HG03521 (cell line): ENCODE measurements at regions not wholly inside any gene's neighbourhood (a gene's known extent, or its start where the extent isn't known, plus 50 kb on each side); places are given as distances from the start of the nearest gene placed in this dataset.
"Not testable (repeated sequence)": the region's sequence is repeated elsewhere in the genome, so short reads cannot be mapped to it uniquely, and the experiment has no call there.

Experiments
- ATAC-seq: cut with Tn5 transposase; IDR thresholded peaks from one replicate; pipeline ENCODE4 v1.9.1; 2021; ENCODE audit warnings: mild to moderate bottlenecking, moderate library complexity; ENCODE audit not compliant: unreplicated experiment

DNA sequence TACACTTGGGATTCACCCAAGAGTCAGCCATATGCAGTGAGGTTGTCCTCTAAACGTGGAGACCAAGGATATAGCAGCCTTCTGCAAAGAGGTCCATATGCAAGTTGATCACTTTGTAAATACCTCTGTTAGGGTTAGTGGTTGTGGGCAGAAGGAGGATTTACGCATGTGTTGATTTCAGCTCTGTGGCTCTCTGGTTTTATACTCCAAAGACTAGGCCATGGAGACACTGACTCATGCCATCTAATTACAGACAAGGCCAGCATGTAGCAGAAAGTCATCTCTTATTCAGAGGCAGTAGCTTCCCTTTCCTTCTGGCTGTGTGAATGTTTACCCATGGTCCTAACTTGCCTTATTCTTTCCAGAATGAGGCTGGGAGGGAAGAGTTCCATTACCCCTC is 140.9 kb upstream of the GOLGA6L4 start:
- ATAC-seq, result not testable (repeated sequence)

DNA sequence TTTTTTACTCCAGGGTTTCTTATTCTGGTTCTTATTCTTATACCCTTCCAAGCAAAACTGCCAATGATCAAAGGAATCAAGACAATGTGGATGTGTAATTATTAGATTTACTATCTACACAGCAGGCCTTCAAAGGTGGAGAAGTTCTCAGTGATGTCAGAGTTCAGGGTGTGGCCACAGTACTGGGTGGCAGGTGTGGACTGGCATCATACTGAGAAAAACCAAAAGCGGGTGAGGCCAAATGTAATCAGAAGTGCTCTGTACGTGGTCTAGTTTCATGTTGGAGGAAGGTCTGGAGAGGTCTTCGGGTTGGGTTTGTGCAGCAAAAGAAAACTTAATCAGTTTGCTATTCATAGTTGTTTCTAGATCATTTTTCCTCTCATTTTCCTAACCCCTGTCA is 138.5 kb upstream of the GOLGA6L4 start:
- ATAC-seq, result not testable (repeated sequence)

DNA sequence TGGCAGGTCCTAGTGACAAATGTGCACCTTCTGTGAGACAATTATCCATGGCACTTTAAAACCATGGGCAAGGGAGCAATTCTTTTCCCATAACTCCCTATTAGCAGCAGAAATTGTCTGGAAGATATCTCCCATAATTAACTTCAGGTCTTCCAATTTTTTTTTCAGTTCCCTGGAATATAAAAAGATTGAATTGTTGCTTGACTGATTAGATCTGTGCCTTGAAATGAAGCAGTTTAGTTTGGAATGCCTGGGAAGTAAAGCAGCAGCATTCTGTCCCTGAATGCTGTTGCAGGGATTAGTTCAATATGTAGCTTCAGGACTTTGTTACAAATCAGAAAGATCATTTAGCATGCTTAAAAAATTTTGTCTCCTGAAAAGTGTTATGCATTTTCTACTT is 137.0 kb upstream of the GOLGA6L4 start:
- no peak for ATAC-seq

DNA sequence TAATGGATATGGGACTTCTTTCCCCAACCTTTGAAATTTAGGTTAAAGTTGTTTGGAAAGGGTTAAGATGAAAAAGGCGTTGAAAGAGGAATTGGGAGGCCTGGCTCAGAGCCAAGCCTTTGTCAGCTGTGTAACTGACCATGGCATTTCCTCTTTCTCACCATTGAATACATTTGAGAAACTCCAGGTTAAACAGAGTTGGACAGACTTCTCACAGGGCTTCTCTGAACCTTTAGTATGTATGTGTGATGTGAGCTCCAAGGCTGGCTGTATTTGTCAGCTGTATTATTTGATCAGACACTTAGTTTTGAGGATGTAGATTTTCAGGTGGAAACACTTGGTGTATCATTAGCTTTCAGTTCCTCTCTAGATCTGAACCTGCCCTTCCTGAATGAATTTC is 136.4 kb upstream of the GOLGA6L4 start:
- ATAC-seq, result no peak

DNA sequence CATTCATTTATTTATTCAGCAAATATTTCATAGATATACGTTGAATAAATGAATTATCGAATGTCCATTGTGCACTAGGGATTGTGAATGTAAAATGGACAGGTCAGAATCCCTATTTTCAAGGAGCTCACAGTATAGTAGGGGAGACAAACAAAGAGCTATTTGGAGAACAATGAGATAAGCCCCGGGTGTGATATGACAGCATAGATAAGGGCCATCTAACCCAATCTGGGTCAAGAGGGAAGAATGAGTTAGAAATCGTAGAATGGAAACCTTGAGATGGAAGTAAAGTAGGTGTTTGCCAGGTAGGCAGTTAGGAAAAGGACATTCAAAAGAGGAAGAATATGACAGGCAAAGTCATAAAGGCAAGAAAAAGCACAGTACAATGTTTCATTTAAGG is 132.2 kb upstream of the GOLGA6L4 start:
- ATAC-seq, result no peak

DNA sequence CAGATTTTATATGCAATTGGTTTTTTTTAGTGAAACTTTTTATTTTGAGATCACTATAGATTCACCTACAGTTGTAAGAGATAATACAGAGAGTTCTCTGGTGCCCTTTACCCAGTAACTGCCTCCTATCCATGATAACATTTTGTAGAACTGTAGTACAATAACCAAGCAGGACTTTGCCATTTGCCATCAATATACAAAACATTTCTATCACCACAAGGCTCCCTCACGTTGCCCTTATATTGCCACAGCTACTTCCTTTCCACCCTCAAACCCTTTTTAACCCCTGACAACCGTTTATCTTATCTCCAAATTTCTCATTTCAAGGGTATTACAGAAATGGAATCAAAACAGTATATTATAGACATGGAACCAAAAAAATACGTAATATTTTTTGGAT is 130.7 kb upstream of the GOLGA6L4 start:
- ATAC-seq, result no peak

DNA sequence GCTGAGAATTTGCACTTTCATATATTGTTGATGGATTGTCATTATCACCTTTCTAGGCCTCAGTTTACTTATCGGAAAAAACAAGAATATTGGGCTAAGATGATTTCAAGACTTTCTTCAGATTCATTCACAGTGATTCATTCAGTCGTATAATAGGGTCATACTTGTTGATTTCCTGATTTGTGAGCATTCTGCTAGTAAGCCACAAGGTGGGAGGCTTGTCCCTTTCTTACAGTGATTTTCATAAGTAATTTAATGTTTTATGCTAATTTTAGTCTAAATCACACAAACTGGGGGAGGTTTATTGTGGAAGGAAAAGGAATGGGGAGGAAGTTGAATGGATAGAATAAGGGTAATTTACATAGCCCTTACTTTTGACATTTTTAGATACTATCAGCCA is 126.8 kb upstream of the GOLGA6L4 start:
- no peak for ATAC-seq

DNA sequence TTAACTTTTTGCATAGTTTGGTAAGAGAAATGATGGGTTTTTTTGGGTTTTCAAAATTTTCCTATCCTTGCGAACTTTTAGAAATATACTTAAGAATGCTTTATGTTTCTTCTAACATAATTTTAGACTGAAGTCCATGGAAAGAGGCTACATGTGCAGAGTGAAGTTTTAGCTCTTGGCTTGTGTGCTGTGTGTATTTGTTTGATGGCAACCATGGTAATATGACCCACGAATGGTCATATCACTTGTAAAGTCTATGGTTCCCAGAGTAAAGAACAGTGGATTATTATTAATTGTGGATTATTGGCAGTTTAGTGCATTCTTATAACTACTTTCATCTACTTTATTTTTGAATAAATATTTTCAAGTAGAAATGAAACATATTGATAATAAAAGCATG is 124.0 kb upstream of the GOLGA6L4 start:
- ATAC-seq, result no peak

DNA sequence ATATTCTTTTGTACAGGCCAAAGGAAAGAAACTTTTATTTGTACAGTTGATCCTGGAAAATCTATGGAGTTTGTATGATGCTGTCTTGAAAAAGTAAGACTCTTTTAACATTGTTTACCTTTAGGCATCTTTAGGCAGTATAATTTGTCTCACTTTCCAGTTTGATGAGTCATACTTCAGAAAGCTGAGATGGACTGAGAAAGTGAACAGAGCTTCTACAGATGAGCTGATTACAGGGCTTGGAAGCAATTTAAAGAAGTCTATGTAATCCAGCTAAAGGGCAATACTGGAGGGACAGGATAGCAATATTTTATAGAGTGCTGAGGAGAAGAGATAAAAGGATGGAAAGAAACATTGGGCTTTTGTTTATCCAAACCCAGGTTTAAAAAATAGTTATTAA is 123.5 kb upstream of the GOLGA6L4 start:
- no peak for ATAC-seq

DNA sequence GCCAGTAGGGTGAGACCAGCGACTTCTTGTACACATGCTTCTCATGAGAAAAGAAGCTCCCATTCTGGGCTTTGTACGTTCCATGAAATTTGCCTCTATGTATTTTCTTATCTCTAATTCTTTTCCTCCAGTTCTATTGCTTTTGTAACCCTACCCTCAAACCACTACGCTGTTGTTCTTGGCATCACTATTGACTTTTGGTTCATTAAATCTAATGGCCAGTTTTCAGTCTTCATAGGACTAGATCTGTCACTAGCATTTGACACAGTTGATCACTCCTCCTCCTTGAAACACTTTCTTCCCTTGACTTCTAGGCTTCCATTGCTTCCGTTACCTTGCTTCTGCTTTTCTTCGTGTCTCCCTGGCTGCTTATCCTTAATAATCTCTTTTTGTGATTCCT is 121.7 kb upstream of the GOLGA6L4 start:
- no peak for ATAC-seq

DNA sequence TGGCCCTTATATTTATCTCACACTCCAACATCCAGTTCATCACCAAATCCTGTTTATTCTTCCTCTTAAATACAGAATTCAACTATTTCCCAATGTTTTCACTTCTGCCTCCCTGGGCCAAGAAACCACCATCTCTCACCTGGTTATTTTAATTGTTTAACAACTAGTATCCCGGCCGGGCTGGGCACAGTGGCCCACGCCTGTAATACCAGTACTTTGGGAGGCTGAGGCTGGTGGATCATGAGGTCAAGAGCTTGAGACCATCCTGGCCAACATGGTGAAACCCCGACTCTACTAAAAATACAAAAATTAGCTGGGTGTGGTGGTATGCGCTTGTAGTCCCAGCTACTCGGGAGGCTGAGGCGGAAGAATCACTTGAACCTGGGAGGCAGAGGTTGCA is 120.9 kb upstream of the GOLGA6L4 start:
- not testable (repeated sequence) for ATAC-seq

DNA sequence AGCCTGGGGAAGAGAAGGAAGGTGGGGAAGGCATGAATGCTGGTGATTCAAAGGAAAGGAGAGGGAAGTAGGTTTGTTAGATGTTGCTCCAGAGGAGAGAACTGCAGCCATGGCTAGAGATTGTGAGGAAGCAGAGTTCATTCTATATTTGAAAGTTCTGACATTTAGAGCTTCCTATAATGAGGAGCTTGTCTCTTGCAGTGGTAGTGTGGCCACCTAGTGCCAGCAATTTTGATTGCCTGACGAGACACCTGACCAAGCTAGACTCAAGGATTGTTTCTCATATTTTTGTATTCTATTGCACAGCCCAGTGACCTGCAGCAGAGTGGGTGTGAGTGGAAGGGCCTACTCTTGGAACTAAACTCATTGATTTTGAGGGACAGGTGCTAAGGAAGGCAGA is 116.2 kb upstream of the GOLGA6L4 start:
- ATAC-seq, result not testable (repeated sequence)

DNA sequence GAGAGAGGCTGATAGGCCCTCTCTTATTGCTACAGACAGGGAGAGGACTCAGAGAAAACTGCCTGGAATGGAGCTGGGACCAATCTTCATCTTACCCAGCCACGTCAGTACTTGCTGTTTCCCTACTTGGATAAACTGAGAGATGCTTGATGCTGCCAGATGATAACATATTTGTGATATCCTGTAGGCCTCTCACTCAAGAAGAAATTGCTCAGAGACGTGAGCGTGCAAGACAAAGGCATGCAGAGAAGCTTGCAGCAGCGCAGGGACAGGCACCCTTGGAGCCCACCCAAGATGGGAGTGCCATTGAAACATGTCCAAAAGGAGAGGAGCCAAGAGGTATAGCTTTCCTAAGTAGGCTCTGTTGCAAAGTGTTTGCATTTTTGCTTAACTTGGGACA is 114.7 kb upstream of the GOLGA6L4 start:
- ATAC-seq, result not testable (repeated sequence)

DNA sequence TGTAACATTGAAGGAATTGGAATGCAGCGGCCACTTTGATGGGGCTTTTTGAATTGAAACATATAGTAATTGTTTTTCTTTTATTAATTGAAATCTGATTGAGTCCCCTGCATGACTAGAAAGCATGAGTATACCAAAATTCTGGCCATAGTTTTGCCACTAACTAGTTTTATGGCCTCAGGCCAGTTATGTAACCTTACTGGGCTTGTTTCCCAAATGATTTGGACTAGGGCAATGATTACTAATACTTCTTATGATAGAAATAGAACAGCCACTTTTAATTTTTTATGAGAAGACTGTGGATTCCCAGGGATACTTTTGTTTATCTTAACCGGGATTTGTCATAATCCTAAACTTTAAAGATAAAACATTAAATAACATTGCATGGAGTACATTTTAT is 106.9 kb upstream of the GOLGA6L4 start:
- not testable (repeated sequence) for ATAC-seq

DNA sequence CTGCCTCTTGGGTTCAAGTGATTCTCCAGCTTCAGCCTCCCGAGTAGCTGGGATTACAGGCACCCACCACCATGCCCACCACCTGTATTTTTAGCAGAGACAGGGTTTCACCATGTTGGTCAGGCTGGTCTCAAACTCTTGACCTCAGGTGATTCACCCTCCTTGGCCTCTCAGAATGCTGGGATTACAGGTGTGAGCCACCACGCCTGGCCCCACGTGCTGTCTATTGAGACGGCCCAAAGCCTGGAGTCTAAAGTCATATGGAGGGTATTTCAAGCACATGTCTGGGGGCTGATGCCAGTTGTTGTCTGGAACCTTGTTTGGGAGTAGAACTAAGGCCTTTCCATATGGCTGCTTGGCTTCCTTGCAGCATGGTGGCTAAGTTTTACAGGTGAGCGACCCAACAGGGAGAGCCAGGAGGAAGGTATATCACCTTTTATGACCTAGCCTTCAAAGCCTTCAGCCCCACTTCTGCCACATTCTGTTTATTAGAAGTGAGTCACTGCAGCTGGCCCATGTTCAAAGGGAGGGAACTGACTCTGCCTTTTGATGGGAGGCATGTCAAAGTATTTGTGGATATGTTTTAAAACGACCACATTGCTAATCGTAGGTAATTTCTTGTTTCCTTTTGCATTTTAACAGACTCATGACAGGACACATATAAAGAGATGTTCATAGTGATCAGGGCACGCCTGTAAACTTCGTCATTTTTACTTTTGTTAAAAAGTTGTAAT is 105.3 kb upstream of the GOLGA6L4 start:
- ATAC-seq, result not testable (repeated sequence)

DNA sequence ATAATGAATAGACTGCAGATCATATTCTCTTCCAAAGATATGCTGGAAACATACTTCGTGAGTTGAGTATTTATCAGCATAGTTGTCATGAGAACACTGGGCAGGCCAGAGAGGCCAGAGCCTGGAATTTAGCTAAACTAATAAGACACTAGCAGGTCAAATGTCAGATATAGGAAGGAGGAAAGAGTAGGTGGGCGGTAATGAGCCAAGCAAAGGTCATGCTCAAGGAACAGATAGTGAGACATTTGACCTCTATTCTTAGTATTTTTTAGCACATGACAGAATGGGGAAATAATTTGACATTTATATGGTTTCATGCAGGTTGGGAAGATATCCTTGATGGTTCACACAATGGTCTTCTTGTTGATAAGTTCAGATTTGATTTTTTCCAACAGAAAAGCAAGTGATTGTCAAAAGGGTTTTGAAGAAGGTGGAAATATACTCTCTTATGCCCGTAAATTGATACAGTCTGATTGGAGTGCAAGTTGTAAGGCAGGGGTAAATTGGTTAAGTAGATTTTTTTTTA is 99.6 kb upstream of the GOLGA6L4 start:
- ATAC-seq, result not testable (repeated sequence)

DNA sequence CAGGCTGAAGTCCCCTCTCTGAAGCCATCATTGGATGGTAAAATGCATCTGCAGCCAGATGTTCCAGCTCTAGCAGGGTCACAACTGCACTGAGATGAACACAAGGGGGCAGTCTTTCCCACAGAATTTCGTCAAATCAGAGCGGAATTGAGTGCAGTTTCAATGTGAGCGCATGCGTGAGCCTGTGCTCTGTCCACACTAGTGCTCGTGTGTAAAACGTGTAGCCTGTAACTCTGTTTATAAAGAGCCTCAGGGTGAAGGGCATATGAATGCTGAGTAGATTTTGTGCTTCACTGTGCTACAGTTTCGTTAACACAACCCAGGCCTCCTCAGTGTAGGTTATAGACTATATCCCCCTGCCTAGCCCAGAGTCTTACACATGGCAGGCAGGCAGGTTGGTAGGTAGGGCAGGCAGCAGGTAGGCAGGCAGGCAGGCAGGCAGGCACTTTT is 92.7 kb upstream of the GOLGA6L4 start:
- ATAC-seq, result peak; percentile 94

DNA sequence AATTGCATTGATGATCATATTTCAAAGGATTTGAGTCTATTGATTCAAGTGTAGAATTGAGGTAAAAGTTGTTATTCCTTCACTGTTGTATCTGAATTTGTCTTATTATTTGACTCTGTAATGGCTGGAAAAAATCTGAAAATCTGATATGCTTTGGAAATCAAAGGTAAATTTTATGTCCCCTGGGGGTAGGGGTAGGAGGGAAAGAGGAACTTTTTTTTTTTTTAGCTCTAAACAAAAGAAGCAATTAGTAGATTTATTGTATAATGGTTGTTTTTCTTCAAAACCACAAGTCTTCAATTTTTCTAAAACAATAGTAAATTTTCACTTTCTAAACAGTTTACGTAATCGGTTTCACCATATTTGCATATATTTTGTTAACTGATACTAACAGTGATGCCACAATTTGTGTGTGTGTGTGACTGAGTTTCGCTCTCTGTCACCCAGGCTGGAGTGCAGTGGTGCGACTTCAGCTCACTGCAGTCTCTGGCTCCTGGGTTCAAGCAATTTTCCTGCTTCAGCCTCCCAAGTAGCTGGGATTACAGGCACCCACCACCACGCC is 91.7 kb upstream of the GOLGA6L4 start:
- ATAC-seq, result no peak

DNA sequence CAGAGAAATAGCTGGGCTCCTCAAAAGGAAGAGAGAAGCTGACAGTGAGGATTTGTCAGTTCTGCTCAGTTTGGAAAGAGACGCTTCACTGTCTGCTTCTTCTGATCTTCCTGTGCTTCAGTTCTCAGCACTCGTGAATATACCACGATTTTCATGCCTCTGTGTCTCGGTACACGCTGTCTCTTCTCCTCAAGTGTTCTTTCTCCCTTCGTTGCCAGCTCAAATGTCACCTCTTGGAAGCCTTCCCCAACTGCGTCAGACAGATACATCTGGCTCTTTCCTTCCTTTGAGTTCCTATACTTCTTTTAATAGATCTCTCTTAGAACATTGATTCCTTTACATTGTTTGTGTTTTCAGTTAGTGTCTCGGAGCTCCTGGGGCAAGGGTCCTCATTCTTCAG is 90.6 kb upstream of the GOLGA6L4 start:
- not testable (repeated sequence) for ATAC-seq

DNA sequence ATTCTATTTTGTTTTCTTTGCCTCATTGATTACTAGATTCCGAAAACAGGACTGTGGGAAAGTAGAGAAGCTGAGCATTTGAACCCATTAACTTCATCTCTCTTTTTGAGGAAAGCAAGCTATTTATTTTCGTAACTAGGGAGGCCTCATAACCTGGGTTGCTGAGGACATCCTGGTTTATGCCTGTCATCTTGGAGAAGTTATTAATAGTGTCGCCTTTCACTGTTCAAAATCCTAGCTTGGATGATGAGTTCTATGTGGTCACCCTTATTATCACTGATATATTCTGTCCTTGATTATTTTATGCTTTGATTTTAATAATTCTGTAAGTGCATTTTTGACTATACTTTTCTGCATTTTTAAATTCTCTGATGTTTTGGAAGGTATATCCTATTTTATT is 89.3 kb upstream of the GOLGA6L4 start:
- ATAC-seq, result not testable (repeated sequence)

DNA sequence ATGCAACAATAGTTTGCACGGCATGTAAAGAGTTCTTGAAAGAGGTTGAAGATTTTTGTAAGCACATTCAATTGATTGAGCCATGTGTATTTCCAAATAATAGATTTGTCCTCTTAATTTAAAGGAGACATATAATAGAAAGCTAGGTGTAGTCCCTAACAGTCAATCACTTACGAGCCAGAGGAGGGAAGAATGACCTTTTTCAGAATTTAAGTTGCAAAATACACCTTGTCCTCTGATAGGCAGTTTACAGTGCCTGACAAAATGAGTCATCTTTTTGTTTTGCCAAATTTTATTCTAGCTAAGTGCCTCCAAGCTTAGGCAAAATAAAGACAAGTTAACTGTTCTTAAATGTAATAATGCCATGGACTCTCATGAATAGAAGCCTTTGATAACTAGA is 88.3 kb upstream of the GOLGA6L4 start:
- not testable (repeated sequence) for ATAC-seq

DNA sequence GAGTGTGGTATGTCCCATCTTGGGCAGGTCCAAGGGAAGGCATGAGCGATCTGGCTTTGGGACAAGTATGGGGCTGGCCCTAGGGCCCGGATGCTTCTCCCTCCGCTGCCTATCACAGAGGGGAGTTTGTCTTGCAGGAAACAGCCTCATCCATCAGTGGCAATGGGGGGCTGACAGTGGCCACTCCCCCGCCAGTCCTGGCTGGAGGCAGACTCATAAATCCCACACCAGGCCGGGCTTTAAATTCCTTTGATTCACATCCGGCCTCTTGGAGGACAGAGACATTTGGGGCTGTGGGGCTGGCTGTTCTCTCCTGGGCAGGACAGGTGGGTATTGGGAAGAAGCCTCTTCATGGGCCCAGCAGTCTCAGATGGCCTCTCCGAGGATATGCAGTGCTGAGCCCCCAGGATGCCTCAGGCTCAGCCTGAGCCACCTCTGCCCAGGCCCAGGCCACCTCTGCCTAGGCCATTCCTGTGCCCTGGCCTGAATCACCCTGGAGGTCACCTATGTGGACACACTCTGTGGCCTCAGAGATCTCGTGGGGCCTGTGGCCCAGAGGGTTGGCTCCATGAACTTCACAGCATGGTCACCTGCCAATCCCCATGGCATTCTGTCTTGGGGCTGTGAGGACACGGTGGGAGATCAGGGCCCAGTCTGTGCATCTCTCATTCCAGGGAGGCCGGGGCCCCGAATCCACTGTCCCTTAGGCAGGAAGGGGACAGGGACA is 84.2 kb upstream of the GOLGA6L4 start:
- ATAC-seq, result no peak
